GM12872 (cell line): ENCODE measurements at regions not wholly inside any gene's neighbourhood (a gene's known extent, or its start where the extent isn't known, plus 50 kb on each side); places are given as distances from the start of the nearest gene placed in this dataset.

ENCODE experiments used
- TF ChIP-seq, protein P1 (sequence below): IDR thresholded peaks from 3 replicates; pipeline ENCODE4 v1.5.1; 2011; ENCODE audit warnings: low read depth, mild to moderate bottlenecking, low read length, moderate library complexity; ENCODE audit not compliant: insufficient read depth

DNA sequence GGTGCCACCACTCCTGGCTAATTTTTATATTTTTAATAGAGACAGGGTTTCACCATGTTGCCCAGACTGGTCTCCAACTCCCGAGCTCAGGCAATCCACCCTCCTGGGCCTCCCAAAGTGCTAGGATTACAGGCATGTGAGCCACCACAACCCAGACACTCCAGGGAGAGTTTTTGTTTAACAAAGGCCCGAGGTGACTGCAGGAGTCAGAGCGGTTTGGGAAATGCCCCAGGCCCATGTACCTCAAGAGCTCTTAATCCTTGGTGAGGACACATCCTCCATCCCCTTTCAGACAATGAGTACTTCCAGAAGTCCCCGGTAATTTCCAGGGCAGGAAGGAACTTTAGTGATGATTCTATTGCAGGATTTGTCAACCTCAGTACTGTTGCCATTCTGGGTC, 176.0 kb downstream of the ESRRB start:
- TF ChIP-seq, protein P1, sequence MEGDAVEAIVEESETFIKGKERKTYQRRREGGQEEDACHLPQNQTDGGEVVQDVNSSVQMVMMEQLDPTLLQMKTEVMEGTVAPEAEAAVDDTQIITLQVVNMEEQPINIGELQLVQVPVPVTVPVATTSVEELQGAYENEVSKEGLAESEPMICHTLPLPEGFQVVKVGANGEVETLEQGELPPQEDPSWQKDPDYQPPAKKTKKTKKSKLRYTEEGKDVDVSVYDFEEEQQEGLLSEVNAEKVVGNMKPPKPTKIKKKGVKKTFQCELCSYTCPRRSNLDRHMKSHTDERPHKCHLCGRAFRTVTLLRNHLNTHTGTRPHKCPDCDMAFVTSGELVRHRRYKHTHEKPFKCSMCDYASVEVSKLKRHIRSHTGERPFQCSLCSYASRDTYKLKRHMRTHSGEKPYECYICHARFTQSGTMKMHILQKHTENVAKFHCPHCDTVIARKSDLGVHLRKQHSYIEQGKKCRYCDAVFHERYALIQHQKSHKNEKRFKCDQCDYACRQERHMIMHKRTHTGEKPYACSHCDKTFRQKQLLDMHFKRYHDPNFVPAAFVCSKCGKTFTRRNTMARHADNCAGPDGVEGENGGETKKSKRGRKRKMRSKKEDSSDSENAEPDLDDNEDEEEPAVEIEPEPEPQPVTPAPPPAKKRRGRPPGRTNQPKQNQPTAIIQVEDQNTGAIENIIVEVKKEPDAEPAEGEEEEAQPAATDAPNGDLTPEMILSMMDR: no peak

DNA sequence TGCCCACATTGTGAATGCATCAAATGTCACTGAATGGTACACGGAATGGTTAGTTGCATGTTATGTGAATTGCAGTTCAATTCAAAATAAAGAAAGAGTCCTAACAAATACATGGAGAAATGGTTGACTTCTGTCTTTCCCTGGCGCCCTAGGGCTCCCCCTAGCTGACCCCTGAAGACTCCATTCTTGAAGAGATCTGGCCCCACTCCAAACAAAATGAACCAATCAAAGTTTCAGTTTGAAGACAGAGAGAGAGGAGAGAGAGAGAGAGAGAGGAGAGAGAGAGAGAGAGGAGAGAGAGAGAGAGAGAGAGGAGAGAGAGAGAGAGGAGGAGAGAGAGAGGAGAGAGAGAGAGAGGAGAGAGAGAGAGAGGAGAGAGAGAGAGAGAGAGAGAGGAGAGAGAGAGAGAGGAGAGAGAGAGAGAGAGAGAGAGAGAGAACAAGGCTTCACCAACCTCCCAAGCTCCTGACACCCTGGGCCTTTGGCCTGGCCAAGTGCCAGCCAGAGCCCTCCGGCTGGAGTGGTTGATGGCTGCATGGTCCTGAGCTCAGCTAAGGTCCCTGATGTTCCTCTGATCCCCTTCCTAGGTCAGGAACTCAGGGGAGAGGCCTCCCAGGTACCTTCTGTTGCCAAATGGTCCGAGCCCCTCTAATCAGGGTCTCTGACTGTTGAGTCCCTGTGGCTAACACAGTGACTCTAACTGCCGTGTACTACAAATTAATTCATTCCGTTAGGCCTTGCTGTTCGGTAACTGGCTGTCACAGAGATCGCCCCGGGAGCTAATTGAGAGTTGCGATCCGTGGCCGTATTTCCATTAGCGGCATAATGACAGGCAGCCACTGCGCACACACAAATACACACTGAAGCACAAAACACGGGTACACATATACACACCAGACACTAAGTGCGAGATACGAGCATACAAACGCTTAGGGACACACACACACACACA, 188.8 kb downstream of the ESRRB start:
- TF ChIP-seq, protein P1: 0 out of 3 replicates have a peak, but pooled peaks have one; percentile 20

DNA sequence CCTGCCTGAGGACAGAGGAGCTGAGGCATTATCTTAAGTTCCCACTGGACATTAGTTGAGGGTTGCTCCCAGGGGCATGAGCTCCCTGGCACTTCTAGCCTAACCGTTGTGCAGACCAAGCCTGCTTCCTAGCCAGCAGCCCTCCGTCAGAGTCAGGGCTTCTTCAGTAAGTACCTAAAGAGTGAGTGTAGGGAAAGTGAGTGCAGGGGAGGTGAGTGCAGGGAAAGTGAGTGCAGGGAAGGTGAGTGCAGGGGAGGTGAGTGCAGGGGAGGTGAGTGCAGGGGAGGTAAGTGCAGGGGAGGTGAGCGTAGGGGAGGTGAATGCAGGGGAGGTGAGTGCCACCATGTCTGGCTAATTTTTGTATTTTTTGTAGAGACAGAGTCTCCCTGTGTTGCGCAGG, 190.5 kb downstream of the ESRRB start:
- TF ChIP-seq, protein P1: no peak

DNA sequence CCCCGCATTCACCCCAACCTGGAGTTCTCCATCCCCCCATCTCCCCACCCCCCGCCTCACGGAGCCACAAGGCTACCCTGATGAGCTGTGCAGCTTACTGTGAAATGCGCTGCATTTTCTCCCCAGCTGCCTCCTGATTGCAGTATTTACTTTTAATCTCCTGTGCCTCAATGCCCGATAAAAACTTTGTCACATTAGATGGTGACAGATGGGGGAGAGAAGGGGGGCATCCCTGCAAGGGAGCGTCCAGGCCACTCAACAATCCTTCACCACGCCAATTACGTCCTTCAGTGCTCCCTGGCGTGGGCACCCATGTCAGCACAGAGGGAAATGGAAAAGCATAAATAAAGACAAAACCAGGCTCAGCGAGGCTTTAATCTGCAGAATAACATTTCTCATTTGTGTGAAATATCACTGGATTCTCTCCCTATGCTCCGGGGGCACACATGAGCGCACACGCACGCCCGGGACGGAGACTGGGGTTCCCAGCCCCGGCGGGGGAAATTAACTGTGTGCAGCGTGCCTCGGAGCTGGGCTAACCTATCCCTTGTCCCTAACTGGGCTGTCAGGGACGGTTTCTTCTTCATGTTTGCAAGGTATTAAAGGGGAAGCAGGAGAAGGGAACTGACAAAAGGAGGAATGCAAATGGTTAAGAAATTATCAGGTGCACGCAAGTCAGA, 186.7 kb upstream of the VASH1 start:
- TF ChIP-seq, protein P1: no peak

DNA sequence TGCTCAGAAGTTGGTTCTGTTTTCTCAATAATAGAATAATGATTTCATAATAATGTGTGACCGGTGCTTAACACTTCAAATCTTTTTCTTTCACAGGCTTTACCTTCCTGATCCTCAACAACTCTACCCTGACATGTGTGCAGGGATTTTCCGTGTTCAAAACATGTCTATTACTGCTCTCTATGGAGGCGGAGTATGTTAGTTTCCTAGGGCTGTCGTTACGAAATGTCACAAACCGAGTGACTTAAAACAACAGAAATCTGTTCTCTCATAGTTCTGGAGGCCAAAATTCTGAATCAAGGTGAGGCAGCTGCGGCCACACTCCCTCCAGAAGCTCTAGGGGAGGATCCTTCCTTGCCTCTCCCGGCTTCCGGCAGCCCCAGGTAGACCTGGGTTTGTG, 186.2 kb upstream of the VASH1 start:
- TF ChIP-seq, protein P1: no peak

DNA sequence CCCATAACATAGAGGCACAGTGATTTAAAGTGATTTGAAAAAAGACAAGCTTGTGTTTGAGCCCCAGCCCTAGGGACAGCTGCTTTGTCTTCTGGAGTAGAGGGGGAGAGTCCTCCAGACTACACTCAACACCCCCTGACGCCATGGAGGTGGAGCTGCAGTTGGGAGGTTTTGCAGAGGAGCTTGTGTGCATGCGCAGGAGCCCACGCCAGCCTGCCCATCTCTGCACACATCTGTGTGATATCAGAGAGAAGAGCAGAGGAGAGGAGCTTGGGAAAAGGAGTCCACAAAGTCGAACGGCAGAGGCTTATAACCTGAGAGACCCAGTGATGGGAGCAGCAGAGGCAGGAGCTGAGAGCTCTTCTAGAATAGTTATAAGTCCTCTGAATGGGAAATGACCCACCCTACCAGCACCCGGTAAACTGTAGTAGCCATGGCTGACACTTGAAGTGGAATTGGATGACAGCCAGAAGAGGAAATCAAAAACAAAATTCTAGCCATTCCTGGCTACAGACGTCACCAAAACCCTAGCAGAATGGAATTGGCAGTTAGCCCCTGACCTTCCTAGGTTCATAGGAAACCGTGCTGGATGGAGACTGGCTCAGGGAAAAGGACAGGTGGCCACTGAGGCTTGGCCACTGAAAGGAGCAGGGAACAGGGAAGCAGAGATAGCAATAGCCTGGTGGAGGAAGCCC, 185.1 kb upstream of the VASH1 start:
- TF ChIP-seq, protein P1: no peak

DNA sequence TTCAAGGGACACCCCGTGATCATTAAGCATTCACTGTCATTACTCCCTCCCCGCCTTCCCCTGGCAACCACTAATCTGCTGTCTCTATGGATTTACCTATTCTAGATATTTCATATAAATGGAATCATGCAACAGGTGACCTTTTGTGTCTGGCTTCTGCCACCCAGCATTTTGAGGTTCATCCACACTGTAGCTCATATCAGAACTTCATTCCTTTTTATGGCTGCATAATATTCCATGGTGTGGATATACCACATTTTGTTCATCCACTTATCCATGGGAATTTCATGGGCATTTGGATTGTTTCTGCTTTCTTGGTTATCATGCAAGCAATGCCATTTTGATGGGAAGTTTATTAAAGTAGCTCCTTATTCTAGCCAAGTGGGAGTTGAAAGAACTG, 184.2 kb upstream of the VASH1 start:
- TF ChIP-seq, protein P1: no peak
